GM12878 (cell line): ENCODE measurements at regions not wholly inside any gene's neighbourhood (a gene's known extent, or its start where the extent isn't known, plus 50 kb on each side); places are given as distances from the start of the nearest gene placed in this dataset.

Experiments
- ATAC-seq: fragments of 200-7000 bp; cut with Tn5 transposase; 3 replicates; pipeline ENCODE4 v1.9.1; 2020; ENCODE audit warnings: mild to moderate bottlenecking, moderate library complexity
- BruUV-seq: library from RNA; stranded (reverse); fragments of 400-500 nt; replicated peaks from 2 replicates; lab custom pipeline; 2021; lab: Mats Ljungman, UMichigan
- CTCF ChIA-PET: fragments of 300-600 bp; sonication (Branson Sonifier 250); formaldehyde crosslinking; extraction: SDS; loops from one replicate; lab custom pipeline; 2021; ENCODE audit warnings: inconsistent platforms; lab: Yijun Ruan, JAX
- POLR2A ChIA-PET: fragments of 350-600 bp; formaldehyde crosslinking; extraction: SDS; loops from one replicate; lab custom pipeline; 2021; ENCODE audit warnings: inconsistent platforms; lab: Charles Lee
- RAD21 ChIA-PET: fragments of 300-600 bp; sonication (Branson Sonifier 250); formaldehyde crosslinking; loops from one replicate; lab custom pipeline; 2023; ENCODE audit warnings: antibody characterized with exemption; ENCODE audit not compliant: unreplicated experiment; lab: Charles Lee
- SMC1A ChIA-PET: fragments of 300-600 bp; sonication (Branson Sonifier 250); formaldehyde crosslinking; loops from one replicate; lab custom pipeline; 2023; ENCODE audit not compliant: unreplicated experiment, uncharacterized antibody; lab: Charles Lee
- DNase-seq: peaks from one replicate; pipeline ENCODE4 v3.0.0-alpha.2; 2011; ENCODE audit warnings: low read depth, low spot score
- FAIRE-seq: peaks from 3 replicates; lab custom pipeline; 2011; peaks lifted over from hg19 to GRCh38; lab: Jason Lieb, UNC
- H2AFZ ChIP-seq: 2 replicates; pipeline ENCODE4 v1.6.0; 2011; ENCODE audit warnings: low read depth, low read length, control low read depth; ENCODE audit not compliant: control insufficient read depth
- H3K27ac ChIP-seq: 2 replicates; pipeline ENCODE4 v1.5.1; 2011; ENCODE audit warnings: control low read depth; ENCODE audit not compliant: control insufficient read depth, insufficient read depth
- H3K27me3 ChIP-seq, 2 experiments: replicated peaks in 1 of 2; 2 replicates each; pipeline versions ENCODE4 v1.6.0 to v1.6.1; 2011; ENCODE audit warnings: low read length in 1 of 2; ENCODE audit not compliant: control insufficient read depth in 2 of 2, insufficient read depth in 2 of 2
- H3K36me3 ChIP-seq, 2 experiments: 2 replicates each; pipeline ENCODE4 v1.5.1; 2011; ENCODE audit warnings: low read length in 1 of 2; ENCODE audit not compliant: control insufficient read depth in 2 of 2, insufficient read depth in 2 of 2
- H3K4me1 ChIP-seq: 2 replicates; pipeline ENCODE4 v1.6.1; 2011; ENCODE audit warnings: mild to moderate bottlenecking, low read length, moderate library complexity, mixed read lengths; ENCODE audit not compliant: control insufficient read depth, insufficient read depth
- H3K4me2 ChIP-seq: 2 replicates; pipeline ENCODE4 v1.6.0; 2011; ENCODE audit warnings: control low read depth; ENCODE audit not compliant: control insufficient read depth, insufficient read depth
- H3K4me3 ChIP-seq: fragments of 200-600 bp; sonication (generic); 2 replicates; pipeline ENCODE4 v1.5.1; 2016
- H3K79me2 ChIP-seq: 2 replicates; pipeline ENCODE4 v1.6.0; 2011; ENCODE audit warnings: low read length; ENCODE audit not compliant: control insufficient read depth, insufficient read depth
- H3K9ac ChIP-seq: 2 replicates; pipeline ENCODE4 v1.8.0; 2011; ENCODE audit warnings: low read length, control low read depth, mixed read lengths; ENCODE audit not compliant: control insufficient read depth, insufficient read depth
- H3K9me3 ChIP-seq: replicated peaks from 3 replicates; pipeline ENCODE4 v1.5.1; 2011; ENCODE audit warnings: mild to moderate bottlenecking, low read length; ENCODE audit not compliant: control insufficient read depth, insufficient read depth
- H4K20me1 ChIP-seq: 2 replicates; pipeline ENCODE4 v1.6.0; 2011; ENCODE audit not compliant: control insufficient read depth, insufficient read depth
- CBX5 ChIP-seq: sonication (generic); IDR thresholded peaks from 2 replicates; pipeline ENCODE4 v1.6.1; 2016; ENCODE audit warnings: low read depth, moderate library complexity, mild to moderate bottlenecking, inconsistent platforms
- MEF2B ChIP-seq: fragments of 450-650 bp; IDR thresholded peaks from 2 replicates; pipeline ENCODE4 v1.6.1; 2018; ENCODE audit warnings: mild to moderate bottlenecking, moderate library complexity; ENCODE audit not compliant: partially characterized antibody, poor library complexity, severe bottlenecking
- SREBF1 ChIP-seq: IDR thresholded peaks from 2 replicates; pipeline ENCODE4 v1.6.1; 2012; ENCODE audit warnings: mild to moderate bottlenecking, low read length
- YBX1 ChIP-seq: fragments of 450-650 bp; IDR thresholded peaks from 2 replicates; pipeline ENCODE4 v1.6.1; 2016; ENCODE audit warnings: antibody characterized with exemption
- WGBS: methylation state at CpG from one replicate; pipeline ENCODE4 v1.1.6; 2016; ENCODE audit warnings: low lambda C conversion rate; ENCODE audit not compliant: insufficient replicate concordance, insufficient coverage; ENCODE audit errors: missing lambda C conversion rate; 5-methylcytosine and 5-hydroxymethylcytosine counted together
- in situ Hi-C: fragments of 300-500 bp; cut with MboI; formaldehyde crosslinking; loops from 9 replicates; pipeline ENCODE4 v1.14.3; 2018; ENCODE audit warnings: mixed read lengths
- intact Hi-C: fragments of 100-400 bp; cut with micrococcal nuclease; formaldehyde crosslinking; loops from one replicate; pipeline ENCODE4 v1.14.2; 2022; ENCODE audit not compliant: unreplicated experiment
- TF ChIP-seq, protein P1 (sequence below): IDR thresholded peaks from 2 replicates; pipeline ENCODE4 v1.6.1; 2012; ENCODE audit warnings: improper control_type of control experiment, low read depth, low read length; ENCODE audit not compliant: insufficient replicate concordance
- TF ChIP-seq, protein P2 (sequence below): fragments of 450-650 bp; IDR thresholded peaks from 2 replicates; pipeline ENCODE4 v1.6.1; 2016; ENCODE audit warnings: mild to moderate bottlenecking
- TF ChIP-seq, protein P3 (sequence below): fragments of 450-650 bp; IDR thresholded peaks from 2 replicates; pipeline ENCODE4 v1.6.1; 2017; ENCODE audit warnings: mild to moderate bottlenecking, moderate library complexity

DNA sequence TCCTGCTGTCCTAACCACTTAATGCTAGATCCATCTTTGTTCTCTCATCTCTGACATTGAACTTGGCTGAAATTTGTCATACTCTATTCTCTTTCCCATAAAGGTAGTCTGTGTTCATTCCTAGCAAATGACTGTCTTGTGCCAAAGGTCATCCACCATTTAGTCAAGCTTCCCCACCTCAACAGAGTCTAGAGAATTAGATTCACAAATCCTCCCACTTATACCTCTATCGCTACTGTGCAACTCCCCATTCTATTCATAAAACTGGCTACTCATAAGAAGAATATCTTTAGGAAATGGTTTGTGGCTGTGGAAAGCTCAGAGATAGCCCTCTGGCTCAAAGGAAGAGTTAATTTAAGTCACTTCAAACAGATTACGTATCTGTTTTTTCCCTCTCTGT lies 59.7 kb upstream of the MBNL1 start (continued):
- TF ChIP-seq, protein P1, sequence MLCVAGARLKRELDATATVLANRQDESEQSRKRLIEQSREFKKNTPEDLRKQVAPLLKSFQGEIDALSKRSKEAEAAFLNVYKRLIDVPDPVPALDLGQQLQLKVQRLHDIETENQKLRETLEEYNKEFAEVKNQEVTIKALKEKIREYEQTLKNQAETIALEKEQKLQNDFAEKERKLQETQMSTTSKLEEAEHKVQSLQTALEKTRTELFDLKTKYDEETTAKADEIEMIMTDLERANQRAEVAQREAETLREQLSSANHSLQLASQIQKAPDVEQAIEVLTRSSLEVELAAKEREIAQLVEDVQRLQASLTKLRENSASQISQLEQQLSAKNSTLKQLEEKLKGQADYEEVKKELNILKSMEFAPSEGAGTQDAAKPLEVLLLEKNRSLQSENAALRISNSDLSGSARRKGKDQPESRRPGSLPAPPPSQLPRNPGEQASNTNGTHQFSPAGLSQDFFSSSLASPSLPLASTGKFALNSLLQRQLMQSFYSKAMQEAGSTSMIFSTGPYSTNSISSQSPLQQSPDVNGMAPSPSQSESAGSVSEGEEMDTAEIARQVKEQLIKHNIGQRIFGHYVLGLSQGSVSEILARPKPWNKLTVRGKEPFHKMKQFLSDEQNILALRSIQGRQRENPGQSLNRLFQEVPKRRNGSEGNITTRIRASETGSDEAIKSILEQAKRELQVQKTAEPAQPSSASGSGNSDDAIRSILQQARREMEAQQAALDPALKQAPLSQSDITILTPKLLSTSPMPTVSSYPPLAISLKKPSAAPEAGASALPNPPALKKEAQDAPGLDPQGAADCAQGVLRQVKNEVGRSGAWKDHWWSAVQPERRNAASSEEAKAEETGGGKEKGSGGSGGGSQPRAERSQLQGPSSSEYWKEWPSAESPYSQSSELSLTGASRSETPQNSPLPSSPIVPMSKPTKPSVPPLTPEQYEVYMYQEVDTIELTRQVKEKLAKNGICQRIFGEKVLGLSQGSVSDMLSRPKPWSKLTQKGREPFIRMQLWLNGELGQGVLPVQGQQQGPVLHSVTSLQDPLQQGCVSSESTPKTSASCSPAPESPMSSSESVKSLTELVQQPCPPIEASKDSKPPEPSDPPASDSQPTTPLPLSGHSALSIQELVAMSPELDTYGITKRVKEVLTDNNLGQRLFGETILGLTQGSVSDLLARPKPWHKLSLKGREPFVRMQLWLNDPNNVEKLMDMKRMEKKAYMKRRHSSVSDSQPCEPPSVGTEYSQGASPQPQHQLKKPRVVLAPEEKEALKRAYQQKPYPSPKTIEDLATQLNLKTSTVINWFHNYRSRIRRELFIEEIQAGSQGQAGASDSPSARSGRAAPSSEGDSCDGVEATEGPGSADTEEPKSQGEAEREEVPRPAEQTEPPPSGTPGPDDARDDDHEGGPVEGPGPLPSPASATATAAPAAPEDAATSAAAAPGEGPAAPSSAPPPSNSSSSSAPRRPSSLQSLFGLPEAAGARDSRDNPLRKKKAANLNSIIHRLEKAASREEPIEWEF = no peak
- TF ChIP-seq MEF2B (no peak), SREBF1 (no peak)

DNA sequence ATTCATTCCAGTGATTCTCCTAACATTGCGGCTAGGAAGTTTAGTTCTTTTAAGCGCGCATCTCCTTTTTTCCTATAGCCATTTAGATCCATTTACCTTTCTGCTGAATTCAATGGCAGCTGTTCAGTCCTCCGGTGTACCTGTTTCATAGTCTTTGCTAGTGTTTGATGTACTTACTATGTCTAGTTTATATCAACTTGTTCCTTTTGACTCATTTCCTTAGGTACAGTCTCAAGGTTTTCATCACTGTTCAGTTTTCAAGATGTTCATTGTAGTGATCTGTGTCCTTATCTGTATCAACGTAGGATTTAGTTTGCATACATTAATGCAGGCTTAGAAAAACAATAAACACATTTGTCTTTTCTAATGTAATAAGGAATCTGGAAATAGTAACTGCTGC lies 59.0 kb upstream of the MBNL1 start:
- BruUV-seq = no TSS peak
- Histone ChIP-seq H3K36me3 (no peaks in the 10 kb centered on the region), H3K27me3 (no peaks in the 10 kb centered on the region), H3K9ac (no peak overlapping the region), H4K20me1 (no peaks in the 10 kb centered on the region), H3K9me3 (peaks cover 3% of the 10 kb centered on the region; the same call in 2 of the 3 replicates), H3K27ac (no peak overlapping the region), H3K79me2 (no peaks in the 10 kb centered on the region), H3K4me1 (peaks cover 8% of the 10 kb centered on the region; the same call in 1 of the 2 replicates), H3K4me3 (no peak overlapping the region), H2AFZ (no peak overlapping the region), H3K4me2 (no peak overlapping the region)
- ChIA-PET CTCF (interaction anchor here (1.3 to 2.0 kb wide), 3 partner anchors 10 to 234 kb away, joined by 3 to 8 read pairs (median 4); no protein-coding TSS in a partner anchor), POLR2A (interaction anchor here (1.1 to 1.3 kb wide), 2 partner anchors 24 to 33 kb away, joined by 3 to 4 read pairs; no protein-coding TSS in a partner anchor), RAD21 (interaction anchor here (0.8 kb wide), 1 partner anchor 123 kb away, joined by 3 read pairs; no protein-coding TSS in a partner anchor), SMC1A (interaction anchor here (0.7 to 1.3 kb wide), 7 partner anchors 11 to 321 kb away, joined by 3 to 5 read pairs (median 3); no protein-coding TSS in a partner anchor)
- no peak for ATAC-seq
- WGBS = 72% methylated on average over 5 of the region's 5 CpGs
- FAIRE-seq = no peak
- DNase-seq = no peak
- in situ Hi-C loops (no loop called here), intact Hi-C loops (no loop called here)
- TF ChIP-seq, protein P2, sequence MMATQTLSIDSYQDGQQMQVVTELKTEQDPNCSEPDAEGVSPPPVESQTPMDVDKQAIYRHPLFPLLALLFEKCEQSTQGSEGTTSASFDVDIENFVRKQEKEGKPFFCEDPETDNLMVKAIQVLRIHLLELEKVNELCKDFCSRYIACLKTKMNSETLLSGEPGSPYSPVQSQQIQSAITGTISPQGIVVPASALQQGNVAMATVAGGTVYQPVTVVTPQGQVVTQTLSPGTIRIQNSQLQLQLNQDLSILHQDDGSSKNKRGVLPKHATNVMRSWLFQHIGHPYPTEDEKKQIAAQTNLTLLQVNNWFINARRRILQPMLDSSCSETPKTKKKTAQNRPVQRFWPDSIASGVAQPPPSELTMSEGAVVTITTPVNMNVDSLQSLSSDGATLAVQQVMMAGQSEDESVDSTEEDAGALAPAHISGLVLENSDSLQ = no peak
- TF ChIP-seq, protein P3, sequence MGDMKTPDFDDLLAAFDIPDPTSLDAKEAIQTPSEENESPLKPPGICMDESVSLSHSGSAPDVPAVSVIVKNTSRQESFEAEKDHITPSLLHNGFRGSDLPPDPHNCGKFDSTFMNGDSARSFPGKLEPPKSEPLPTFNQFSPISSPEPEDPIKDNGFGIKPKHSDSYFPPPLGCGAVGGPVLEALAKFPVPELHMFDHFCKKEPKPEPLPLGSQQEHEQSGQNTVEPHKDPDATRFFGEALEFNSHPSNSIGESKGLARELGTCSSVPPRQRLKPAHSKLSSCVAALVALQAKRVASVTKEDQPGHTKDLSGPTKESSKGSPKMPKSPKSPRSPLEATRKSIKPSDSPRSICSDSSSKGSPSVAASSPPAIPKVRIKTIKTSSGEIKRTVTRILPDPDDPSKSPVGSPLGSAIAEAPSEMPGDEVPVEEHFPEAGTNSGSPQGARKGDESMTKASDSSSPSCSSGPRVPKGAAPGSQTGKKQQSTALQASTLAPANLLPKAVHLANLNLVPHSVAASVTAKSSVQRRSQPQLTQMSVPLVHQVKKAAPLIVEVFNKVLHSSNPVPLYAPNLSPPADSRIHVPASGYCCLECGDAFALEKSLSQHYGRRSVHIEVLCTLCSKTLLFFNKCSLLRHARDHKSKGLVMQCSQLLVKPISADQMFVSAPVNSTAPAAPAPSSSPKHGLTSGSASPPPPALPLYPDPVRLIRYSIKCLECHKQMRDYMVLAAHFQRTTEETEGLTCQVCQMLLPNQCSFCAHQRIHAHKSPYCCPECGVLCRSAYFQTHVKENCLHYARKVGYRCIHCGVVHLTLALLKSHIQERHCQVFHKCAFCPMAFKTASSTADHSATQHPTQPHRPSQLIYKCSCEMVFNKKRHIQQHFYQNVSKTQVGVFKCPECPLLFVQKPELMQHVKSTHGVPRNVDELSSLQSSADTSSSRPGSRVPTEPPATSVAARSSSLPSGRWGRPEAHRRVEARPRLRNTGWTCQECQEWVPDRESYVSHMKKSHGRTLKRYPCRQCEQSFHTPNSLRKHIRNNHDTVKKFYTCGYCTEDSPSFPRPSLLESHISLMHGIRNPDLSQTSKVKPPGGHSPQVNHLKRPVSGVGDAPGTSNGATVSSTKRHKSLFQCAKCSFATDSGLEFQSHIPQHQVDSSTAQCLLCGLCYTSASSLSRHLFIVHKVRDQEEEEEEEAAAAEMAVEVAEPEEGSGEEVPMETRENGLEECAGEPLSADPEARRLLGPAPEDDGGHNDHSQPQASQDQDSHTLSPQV = no peak
- TF ChIP-seq YBX1 = no peak
- no peak for TF ChIP-seq CBX5
